Parathyroid adenoma (tissue), 2 donors: ENCODE measurements at regions not wholly inside any gene's neighbourhood (a gene's known extent, or its start where the extent isn't known, plus 50 kb on each side); places are given as distances from the start of the nearest gene placed in this dataset.

ENCODE experiments used
- H2AFZ ChIP-seq: fragments of 300-600 bp; sonication (generic); one replicate; pipeline ENCODE4 v1.7.0; 2017; ENCODE audit warnings: antibody characterized with exemption, mild to moderate bottlenecking
- H3K27ac ChIP-seq: fragments of 300-600 bp; sonication (generic); one replicate; pipeline ENCODE4 v1.7.0; 2017
- H3K27me3 ChIP-seq: fragments of 300-600 bp; sonication (generic); one replicate; pipeline ENCODE4 v1.7.0; 2017; ENCODE audit warnings: low read length; ENCODE audit not compliant: control insufficient read depth, insufficient read depth
- H3K36me3 ChIP-seq: fragments of 300-600 bp; sonication (generic); one replicate; pipeline ENCODE4 v1.7.0; 2017; ENCODE audit warnings: low read length; ENCODE audit not compliant: control insufficient read depth, insufficient read depth
- H3K4me1 ChIP-seq: fragments of 300-600 bp; sonication (generic); one replicate; pipeline ENCODE4 v1.7.0; 2017; ENCODE audit warnings: control low read depth
- H3K4me2 ChIP-seq: fragments of 300-600 bp; sonication (generic); one replicate; pipeline ENCODE4 v1.7.0; 2017; ENCODE audit warnings: low read length
- H3K4me3 ChIP-seq: fragments of 300-600 bp; sonication (generic); one replicate; pipeline ENCODE4 v1.7.0; 2017; ENCODE audit warnings: low read depth, low read length
- H3K79me2 ChIP-seq: fragments of 300-600 bp; sonication (generic); one replicate; pipeline ENCODE4 v1.7.0; 2017; ENCODE audit warnings: control low read depth
- H3K9ac ChIP-seq: fragments of 300-600 bp; sonication (generic); one replicate; pipeline ENCODE4 v1.7.0; 2017; ENCODE audit warnings: mild to moderate bottlenecking
- H3K9me3 ChIP-seq: fragments of 300-600 bp; sonication (generic); one replicate; pipeline ENCODE4 v1.7.0; 2017; ENCODE audit warnings: low read length; ENCODE audit not compliant: control insufficient read depth
- CTCF ChIP-seq: fragments of 300-600 bp; sonication (generic); IDR thresholded peaks from one replicate; pipeline ENCODE4 v1.7.0; 2017; ENCODE audit warnings: antibody characterized with exemption, mild to moderate bottlenecking
- donor health status: primary hyperparathyroidism.

- no peaks in the 10 kb centered on the region for H3K27me3 ChIP-seq
- no peaks in the 10 kb centered on the region for H3K4me1 ChIP-seq
Observed at GRCh38 chr10:104577163-104577562, 63.9 kb upstream of the SORCS3 start.

GRCh38 chr10:104577861-104578521 is 63.1 kb upstream of the SORCS3 start:
- Histone ChIP-seq H3K27me3 (no peaks in the 10 kb centered on the region), H3K4me1 (no peaks in the 10 kb centered on the region), H3K36me3 (no peaks in the 10 kb centered on the region), H3K9ac (no peak overlapping the region), H2AFZ (no peak overlapping the region), H3K9me3 (no peaks in the 10 kb centered on the region), H3K79me2 (no peaks in the 10 kb centered on the region), H3K4me2 (no peak overlapping the region), H3K27ac (no peak overlapping the region), H3K4me3 (no peak overlapping the region)
- TF ChIP-seq CTCF = no peak

More at GRCh38 chr10:104577163-104577562, 63.9 kb upstream of the SORCS3 start:
- Histone ChIP-seq H3K36me3 (no peaks in the 10 kb centered on the region), H3K9ac (no peak overlapping the region), H3K27ac (no peak overlapping the region), H3K4me3 (no peak overlapping the region), H2AFZ (no peak overlapping the region), H3K79me2 (no peaks in the 10 kb centered on the region), H3K9me3 (no peaks in the 10 kb centered on the region), H3K4me2 (no peak overlapping the region)
- TF ChIP-seq CTCF = no peak

- H3K4me3 ChIP-seq = no peak overlapping the region
- TF ChIP-seq CTCF = no peak
- no peaks in the 10 kb centered on the region for H3K9me3 ChIP-seq
- H3K4me2 ChIP-seq = no peak overlapping the region
- no peak overlapping the region for H3K9ac ChIP-seq
- no peaks in the 10 kb centered on the region for H3K79me2 ChIP-seq
- no peak overlapping the region for H3K27ac ChIP-seq
- H3K27me3 ChIP-seq = no peaks in the 10 kb centered on the region
- no peak overlapping the region for H2AFZ ChIP-seq
- no peaks in the 10 kb centered on the region for H3K36me3 ChIP-seq
- H3K4me1 ChIP-seq = no peaks in the 10 kb centered on the region
Observed at GRCh38 chr10:104578671-104579070, 62.4 kb upstream of the SORCS3 start.

- Histone ChIP-seq H3K27ac (no peak overlapping the region), H3K9me3 (no peaks in the 10 kb centered on the region), H3K4me2 (no peak overlapping the region), H3K27me3 (no peaks in the 10 kb centered on the region), H3K9ac (no peak overlapping the region), H3K4me1 (no peaks in the 10 kb centered on the region), H3K4me3 (no peak overlapping the region), H3K36me3 (no peaks in the 10 kb centered on the region), H2AFZ (no peak overlapping the region), H3K79me2 (no peaks in the 10 kb centered on the region)
- TF ChIP-seq CTCF = no peak
Observed at GRCh38 chr10:104579136-104579535, 62.0 kb upstream of the SORCS3 start.

GRCh38 chr10:104580321-104580720 is 60.8 kb upstream of the SORCS3 start:
- H3K79me2 ChIP-seq = no peaks in the 10 kb centered on the region
- no peaks in the 10 kb centered on the region for H3K36me3 ChIP-seq
- no peak overlapping the region for H3K4me2 ChIP-seq
- no peaks in the 10 kb centered on the region for H3K27me3 ChIP-seq
- no peaks in the 10 kb centered on the region for H3K9me3 ChIP-seq
- H3K4me3 ChIP-seq = no peak overlapping the region
- no peaks in the 10 kb centered on the region for H3K4me1 ChIP-seq
- no peak for TF ChIP-seq CTCF
- H2AFZ ChIP-seq = no peak overlapping the region
- no peak overlapping the region for H3K27ac ChIP-seq
- H3K9ac ChIP-seq = no peak overlapping the region
